Vagina (tissue), 2 donors: ENCODE measurements at regions not wholly inside any gene's neighbourhood (a gene's known extent, or its start where the extent isn't known, plus 50 kb on each side); places are given as distances from the start of the nearest gene placed in this dataset.
A peak's percentile ranks its signal among the peaks of the same experiment; 100 is the strongest.

ENCODE experiments used
- CTCF ChIP-seq, 3 experiments: fragments of 450-650 bp in 2 of 3; fragments of 200-600 bp in 1 of 3; sonication (generic) in 1 of 3; IDR thresholded peaks; one replicate each; pipeline ENCODE4 v1.5.1; 2017 to 2019; ENCODE audit warnings: antibody characterized with exemption in 3 of 3, mild to moderate bottlenecking in 2 of 3, moderate library complexity in 2 of 3
- POLR2A ChIP-seq, 2 donors: fragments of 450-650 bp; IDR thresholded peaks; one replicate each; pipeline ENCODE4 v1.6.1; 2017; ENCODE audit warnings: antibody characterized with exemption in 2 of 2, mild to moderate bottlenecking in 2 of 2, moderate library complexity in 2 of 2
- POLR2AphosphoS5 ChIP-seq, 2 donors: sonication (generic); formaldehyde crosslinking; IDR thresholded peaks; one replicate each; pipeline ENCODE4 v1.9.0; 2017; ENCODE audit warnings: antibody characterized with exemption in 2 of 2, mild to moderate bottlenecking in 2 of 2, low read depth in 1 of 2; ENCODE audit not compliant: insufficient read depth in 1 of 2

DNA sequence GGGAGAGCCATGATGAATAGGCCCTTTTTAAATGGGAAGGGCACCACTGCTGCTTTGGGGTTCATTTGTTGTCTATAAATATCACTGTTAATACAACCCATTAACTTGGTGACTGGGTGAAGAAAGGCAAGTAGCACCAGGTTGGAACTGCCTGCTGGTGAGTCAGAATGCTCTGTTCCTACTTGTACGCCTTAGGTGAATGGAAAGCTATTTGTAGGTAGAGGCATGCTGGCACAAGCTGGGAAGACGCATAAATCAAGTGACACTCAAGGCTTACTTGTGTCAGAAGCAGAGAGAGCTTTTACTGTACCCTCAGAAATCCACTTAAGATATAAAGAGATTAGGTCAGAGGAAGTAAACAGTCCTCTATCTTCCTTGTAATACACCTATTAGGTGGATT is 142.5 kb downstream of the TMX1 start:
- no peak for TF ChIP-seq CTCF (IDR thresholded peaks at IDR 0.05)
- TF ChIP-seq POLR2A (IDR thresholded peaks at IDR 0.05) = no peak
- TF ChIP-seq POLR2AphosphoS5 (IDR thresholded peaks at IDR 0.05; ENCODE audit: insufficient read depth in 1 of 2, low read depth in 1 of 2) = peak; percentile 17 to 77
